Fibroblast of lung (primary cell): ENCODE measurements at regions not wholly inside any gene's neighbourhood (a gene's known extent, or its start where the extent isn't known, plus 50 kb on each side); places are given as distances from the start of the nearest gene placed in this dataset.

Source experiments
- DNase-seq, 2 donors: peaks; one replicate each; pipeline versions ENCODE4 v3.0.0 to v3.0.0-alpha.2; 2010; ENCODE audit warnings: low read depth in 2 of 2
- H2AFZ ChIP-seq: 2 replicates; pipeline ENCODE4 v1.5.1; 2012; ENCODE audit warnings: low read length, control low read depth, inconsistent platforms
- H3K27ac ChIP-seq: 2 replicates; pipeline ENCODE4 v1.5.1; 2011; ENCODE audit warnings: low read length, control low read depth; ENCODE audit not compliant: insufficient read depth
- H3K27me3 ChIP-seq: 2 replicates; pipeline ENCODE4 v1.5.1; 2011; ENCODE audit warnings: mild to moderate bottlenecking, low read length; ENCODE audit not compliant: control insufficient read depth, insufficient read depth
- H3K36me3 ChIP-seq: 2 replicates; pipeline ENCODE4 v1.5.1; 2011; ENCODE audit warnings: low read length; ENCODE audit not compliant: control insufficient read depth, insufficient read depth
- H3K4me1 ChIP-seq: 2 replicates; pipeline ENCODE4 v1.5.1; 2011; ENCODE audit warnings: low read length; ENCODE audit not compliant: control insufficient read depth, insufficient read depth; ENCODE audit errors: extremely low read depth
- H3K4me2 ChIP-seq: 2 replicates; pipeline ENCODE4 v1.5.1; 2011; ENCODE audit warnings: low read length, control low read depth; ENCODE audit not compliant: insufficient read depth; ENCODE audit errors: extremely low read depth
- H3K4me3 ChIP-seq, 4 experiments: fragments of 200-600 bp in 1 of 4; sonication (generic) in 1 of 4; replicated peaks in 1 of 4; 2 replicates each; pipeline ENCODE4 v1.5.1; 2011 to 2016; ENCODE audit warnings: low read length in 4 of 4, low read depth in 3 of 4, mild to moderate bottlenecking in 3 of 4, control low read depth in 2 of 4, inconsistent platforms in 1 of 4, mixed read lengths in 1 of 4; ENCODE audit not compliant: insufficient read depth in 1 of 4; ENCODE audit errors: control extremely low read depth in 1 of 4
- H3K79me2 ChIP-seq: 2 replicates; pipeline ENCODE4 v1.5.1; 2012; ENCODE audit warnings: mild to moderate bottlenecking, low read length, inconsistent platforms; ENCODE audit not compliant: control insufficient read depth, insufficient read depth
- H3K9ac ChIP-seq: 2 replicates; pipeline ENCODE4 v1.5.1; 2011; ENCODE audit warnings: mild to moderate bottlenecking, low read length, control low read depth; ENCODE audit not compliant: insufficient read depth
- H3K9me3 ChIP-seq: 2 replicates; pipeline ENCODE4 v1.5.1; 2012; ENCODE audit warnings: low read depth, low read length; ENCODE audit not compliant: control insufficient read depth, insufficient read depth
- H4K20me1 ChIP-seq: 2 replicates; pipeline ENCODE4 v1.5.1; 2011; ENCODE audit warnings: low read length; ENCODE audit not compliant: control insufficient read depth, insufficient read depth; ENCODE audit errors: extremely low read depth
- EZH2 ChIP-seq: IDR thresholded peaks from 2 replicates; pipeline ENCODE4 v1.5.1; 2012; ENCODE audit warnings: low read length, control low read depth, mild to moderate bottlenecking; ENCODE audit errors: missing control alignments
- TF ChIP-seq, protein P1 (sequence below), 2 donors: IDR thresholded peaks in 1 of 2; conservative IDR thresholded peaks in 1 of 2; 1 replicate in 1 of 2; 2 replicates in 1 of 2; pipeline ENCODE4 v1.5.1; 2011 to 2012; ENCODE audit warnings: low read length in 2 of 2, control low read depth in 1 of 2, inconsistent platforms in 1 of 2, low read depth in 1 of 2, mild to moderate bottlenecking in 1 of 2

DNA sequence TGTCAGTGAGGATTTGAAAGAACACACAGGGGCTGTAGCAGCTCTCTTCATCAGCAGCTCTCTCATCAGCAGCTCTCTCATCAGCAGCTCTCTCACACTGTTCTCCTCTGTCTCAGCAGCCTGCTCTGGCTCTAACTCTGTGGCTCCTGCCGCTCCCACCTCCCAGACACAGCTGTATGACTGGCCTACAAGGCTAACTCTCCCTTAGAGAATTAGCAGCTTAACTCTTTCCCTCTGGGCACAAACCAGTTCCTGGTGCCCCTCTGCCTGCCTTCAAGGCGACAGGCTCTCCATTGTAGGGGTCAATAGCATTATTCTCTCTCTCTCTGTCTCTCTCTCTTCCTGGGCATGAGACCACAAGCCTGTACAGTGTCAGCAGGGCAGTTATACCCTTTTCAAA, 385.6 kb upstream of the PCDH10 start:
- Histone ChIP-seq H3K4me2 (no peak overlapping the region), H4K20me1 (no peaks in the 10 kb centered on the region)

GRCh38 chr4:132767901-132768300, 381.2 kb upstream of the PCDH10 start:
- H4K20me1 ChIP-seq: no peaks in the 10 kb centered on the region
- H3K9me3 ChIP-seq: no peaks in the 10 kb centered on the region
- TF ChIP-seq, protein P1, sequence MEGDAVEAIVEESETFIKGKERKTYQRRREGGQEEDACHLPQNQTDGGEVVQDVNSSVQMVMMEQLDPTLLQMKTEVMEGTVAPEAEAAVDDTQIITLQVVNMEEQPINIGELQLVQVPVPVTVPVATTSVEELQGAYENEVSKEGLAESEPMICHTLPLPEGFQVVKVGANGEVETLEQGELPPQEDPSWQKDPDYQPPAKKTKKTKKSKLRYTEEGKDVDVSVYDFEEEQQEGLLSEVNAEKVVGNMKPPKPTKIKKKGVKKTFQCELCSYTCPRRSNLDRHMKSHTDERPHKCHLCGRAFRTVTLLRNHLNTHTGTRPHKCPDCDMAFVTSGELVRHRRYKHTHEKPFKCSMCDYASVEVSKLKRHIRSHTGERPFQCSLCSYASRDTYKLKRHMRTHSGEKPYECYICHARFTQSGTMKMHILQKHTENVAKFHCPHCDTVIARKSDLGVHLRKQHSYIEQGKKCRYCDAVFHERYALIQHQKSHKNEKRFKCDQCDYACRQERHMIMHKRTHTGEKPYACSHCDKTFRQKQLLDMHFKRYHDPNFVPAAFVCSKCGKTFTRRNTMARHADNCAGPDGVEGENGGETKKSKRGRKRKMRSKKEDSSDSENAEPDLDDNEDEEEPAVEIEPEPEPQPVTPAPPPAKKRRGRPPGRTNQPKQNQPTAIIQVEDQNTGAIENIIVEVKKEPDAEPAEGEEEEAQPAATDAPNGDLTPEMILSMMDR (conservative IDR thresholded peaks at IDR 0.05 in 1 of 2, IDR thresholded peaks at IDR 0.05 in 1 of 2; ENCODE audit: low read depth in 1 of 2, low read length in 2 of 2): no peak
- TF ChIP-seq EZH2: no peak
- H3K4me1 ChIP-seq: no peaks in the 10 kb centered on the region
- H3K79me2 ChIP-seq: no peaks in the 10 kb centered on the region
- no peak overlapping the region for H3K4me3 ChIP-seq
- no peak overlapping the region for H2AFZ ChIP-seq
- H3K9ac ChIP-seq: no peak overlapping the region
- no peak for DNase-seq
- no peak overlapping the region for H3K4me2 ChIP-seq
- no peaks in the 10 kb centered on the region for H3K36me3 ChIP-seq
- no peaks in the 10 kb centered on the region for H3K27me3 ChIP-seq
- no peak overlapping the region for H3K27ac ChIP-seq

More for the DNA sequence above, 385.6 kb upstream of the PCDH10 start:
- Histone ChIP-seq H3K9ac (no peak overlapping the region), H3K27me3 (no peaks in the 10 kb centered on the region), H3K27ac (no peak overlapping the region), H3K79me2 (no peaks in the 10 kb centered on the region), H3K4me1 (no peaks in the 10 kb centered on the region), H3K9me3 (no peaks in the 10 kb centered on the region), H2AFZ (no peak overlapping the region), H3K36me3 (no peaks in the 10 kb centered on the region), H3K4me3 (no peak overlapping the region)
- no peak for TF ChIP-seq EZH2
- TF ChIP-seq, protein P1 (conservative IDR thresholded peaks at IDR 0.05 in 1 of 2, IDR thresholded peaks at IDR 0.05 in 1 of 2; ENCODE audit: low read depth in 1 of 2, low read length in 2 of 2): no peak
- no peak for DNase-seq

DNA sequence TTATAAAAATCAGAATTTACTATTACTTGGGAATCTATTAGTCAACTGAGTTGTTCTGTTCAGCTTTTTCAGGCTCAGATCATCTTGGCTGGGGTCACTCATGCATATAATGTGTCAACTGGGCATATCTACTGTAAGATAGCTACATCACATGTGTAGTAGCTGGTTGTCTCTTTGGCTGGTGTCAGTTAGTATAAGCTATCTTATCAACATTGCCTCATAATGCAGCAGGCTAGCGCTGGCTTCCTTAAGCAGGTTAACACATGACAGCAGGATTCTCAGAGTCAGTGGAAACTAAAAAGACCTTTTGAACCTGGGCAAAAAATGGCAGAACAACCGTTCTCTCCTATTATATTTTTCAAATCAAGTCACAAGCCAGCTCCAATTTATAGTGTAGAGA, 378.3 kb upstream of the PCDH10 start:
- Histone ChIP-seq H3K9ac (no peak overlapping the region), H3K36me3 (no peaks in the 10 kb centered on the region), H3K4me2 (no peak overlapping the region), H3K4me3 (no peak overlapping the region), H2AFZ (no peak overlapping the region), H3K27me3 (no peaks in the 10 kb centered on the region), H3K9me3 (no peaks in the 10 kb centered on the region), H4K20me1 (no peaks in the 10 kb centered on the region), H3K79me2 (no peaks in the 10 kb centered on the region), H3K4me1 (no peaks in the 10 kb centered on the region), H3K27ac (no peak overlapping the region)
- no peak for DNase-seq
- TF ChIP-seq, protein P1 (conservative IDR thresholded peaks at IDR 0.05 in 1 of 2, IDR thresholded peaks at IDR 0.05 in 1 of 2; ENCODE audit: low read depth in 1 of 2, low read length in 2 of 2): no peak
- TF ChIP-seq EZH2: no peak
